GM13976 (cell line): ENCODE measurements at regions not wholly inside any gene's neighbourhood (a gene's known extent, or its start where the extent isn't known, plus 50 kb on each side); places are given as distances from the start of the nearest gene placed in this dataset.

Experiments used
- DNase-seq: peaks from one replicate; pipeline ENCODE4 v3.0.0; 2012; ENCODE audit warnings: low spot score
- in situ Hi-C: fragments of 300-500 bp; cut with MboI; formaldehyde crosslinking; loops from one replicate; pipeline ENCODE4 v1.12.0; 2022; ENCODE audit warnings: low sequenced_read_pairs, mixed read lengths, inconsistent platforms; ENCODE audit not compliant: unreplicated experiment
- TF ChIP-seq, protein P1 (sequence below): IDR thresholded peaks from 2 replicates; pipeline ENCODE4 v1.5.1; 2012; ENCODE audit warnings: borderline replicate concordance, mild to moderate bottlenecking; ENCODE audit not compliant: insufficient read depth; ENCODE audit errors: extremely low read depth, missing control alignments, control extremely low read depth

GRCh38 chr21:39046236-39046916 is 136.9 kb downstream of the PSMG1 start:
- in situ Hi-C loops = no loop called here
- no peak for DNase-seq
- TF ChIP-seq, protein P1, sequence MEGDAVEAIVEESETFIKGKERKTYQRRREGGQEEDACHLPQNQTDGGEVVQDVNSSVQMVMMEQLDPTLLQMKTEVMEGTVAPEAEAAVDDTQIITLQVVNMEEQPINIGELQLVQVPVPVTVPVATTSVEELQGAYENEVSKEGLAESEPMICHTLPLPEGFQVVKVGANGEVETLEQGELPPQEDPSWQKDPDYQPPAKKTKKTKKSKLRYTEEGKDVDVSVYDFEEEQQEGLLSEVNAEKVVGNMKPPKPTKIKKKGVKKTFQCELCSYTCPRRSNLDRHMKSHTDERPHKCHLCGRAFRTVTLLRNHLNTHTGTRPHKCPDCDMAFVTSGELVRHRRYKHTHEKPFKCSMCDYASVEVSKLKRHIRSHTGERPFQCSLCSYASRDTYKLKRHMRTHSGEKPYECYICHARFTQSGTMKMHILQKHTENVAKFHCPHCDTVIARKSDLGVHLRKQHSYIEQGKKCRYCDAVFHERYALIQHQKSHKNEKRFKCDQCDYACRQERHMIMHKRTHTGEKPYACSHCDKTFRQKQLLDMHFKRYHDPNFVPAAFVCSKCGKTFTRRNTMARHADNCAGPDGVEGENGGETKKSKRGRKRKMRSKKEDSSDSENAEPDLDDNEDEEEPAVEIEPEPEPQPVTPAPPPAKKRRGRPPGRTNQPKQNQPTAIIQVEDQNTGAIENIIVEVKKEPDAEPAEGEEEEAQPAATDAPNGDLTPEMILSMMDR = no peak

- in situ Hi-C loops = no loop called here
- DNase-seq = no peak
- TF ChIP-seq, protein P1 = no peak
Observed at GRCh38 chr21:39041816-39042215, 141.4 kb downstream of the PSMG1 start.

GRCh38 chr21:39040494-39041110 is 142.6 kb downstream of the PSMG1 start:
- no peak for DNase-seq

DNA sequence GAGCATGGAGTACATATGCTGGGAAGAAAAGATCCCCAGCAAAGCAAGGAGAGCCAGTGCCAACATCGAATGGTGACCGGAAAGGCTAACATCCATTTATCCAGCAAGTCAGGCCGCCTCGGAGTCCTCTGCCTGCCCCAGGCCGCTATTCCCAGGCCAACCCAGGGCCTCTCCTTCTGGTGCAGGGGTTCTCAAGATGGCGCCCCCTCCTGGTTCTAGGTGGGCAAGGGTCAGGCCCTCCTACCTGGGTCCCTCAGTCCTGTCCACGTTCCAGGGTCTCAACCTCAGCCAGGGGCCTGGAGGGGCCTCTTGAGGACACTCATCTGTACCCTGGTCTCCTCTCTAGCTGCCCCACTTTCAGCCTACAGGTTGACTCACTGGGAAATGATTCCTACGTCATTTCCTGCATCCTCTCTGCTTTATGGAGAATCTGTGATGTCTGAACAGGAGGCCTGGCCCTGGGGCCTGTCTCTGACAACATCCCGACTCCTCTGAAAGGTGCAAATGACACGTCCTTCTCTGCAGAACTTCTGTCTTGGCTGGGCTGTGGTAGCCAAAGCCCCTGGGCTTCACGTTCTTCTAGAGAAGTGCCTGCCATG is 145.3 kb downstream of the PSMG1 start:
- in situ Hi-C loops = no loop called here
- TF ChIP-seq, protein P1 = no peak
- DNase-seq = no peak

More at GRCh38 chr21:39040494-39041110, 142.6 kb downstream of the PSMG1 start:
- TF ChIP-seq, protein P1 = no peak
- in situ Hi-C loops = no loop called here

- DNase-seq = no peak
- TF ChIP-seq, protein P1 = no peak
- in situ Hi-C loops = no loop called here
Observed at GRCh38 chr21:39036581-39036980, 146.7 kb downstream of the PSMG1 start.

GRCh38 chr21:39034590-39035536 is 148.4 kb downstream of the PSMG1 start:
- in situ Hi-C loops = no loop called here
- DNase-seq = no peak
- TF ChIP-seq, protein P1 = no peak
